HepG2 (cell line): ENCODE measurements at regions not wholly inside any gene's neighbourhood (a gene's known extent, or its start where the extent isn't known, plus 50 kb on each side); places are given as distances from the start of the nearest gene placed in this dataset.

Experiments
- AGO1 ChIP-seq: fragments of 200-400 bp; formaldehyde crosslinking; IDR thresholded peaks from 2 replicates; pipeline ENCODE4 v1.6.1; 2017; ENCODE audit warnings: mild to moderate bottlenecking, low read depth, low read length, moderate library complexity; ENCODE audit not compliant: poor library complexity, severe bottlenecking
- GATAD2A ChIP-seq: IDR thresholded peaks from 2 replicates; pipeline ENCODE4 v1.6.1; 2016
- KLF9 ChIP-seq: IDR thresholded peaks from 2 replicates; pipeline ENCODE4 v1.6.1; 2016; ENCODE audit warnings: low read depth
- PCBP2 ChIP-seq: fragments of 200-400 bp; formaldehyde crosslinking; optimal IDR thresholded peaks from 2 replicates; pipeline ENCODE3; 2018; ENCODE audit warnings: low read length, low read depth; ENCODE audit not compliant: poor library complexity, severe bottlenecking
- POLR2A ChIP-seq, 2 experiments: IDR thresholded peaks; 2 replicates each; pipeline ENCODE4 v1.6.1; 2011; ENCODE audit warnings: low read depth in 2 of 2, low read length in 2 of 2, mild to moderate bottlenecking in 1 of 2, moderate library complexity in 1 of 2; ENCODE audit not compliant: insufficient read depth in 1 of 2
- RBAK ChIP-seq: sonication (generic); formaldehyde crosslinking; IDR thresholded peaks from 2 replicates; pipeline ENCODE4 v1.5.1; 2020; ENCODE audit warnings: mild to moderate bottlenecking, missing genetic modification reagents
- SMC3 ChIP-seq: IDR thresholded peaks from 2 replicates; pipeline ENCODE4 v1.6.1; 2011; ENCODE audit warnings: low read length, improper control_type of control experiment
- SP2 ChIP-seq: sonication (generic); formaldehyde crosslinking; IDR thresholded peaks from 2 replicates; pipeline ENCODE4 v1.5.1; 2020; ENCODE audit warnings: mild to moderate bottlenecking, missing genetic modification reagents
- SP4 ChIP-seq: sonication (generic); formaldehyde crosslinking; IDR thresholded peaks from 2 replicates; pipeline ENCODE4 v1.8.1; 2023; ENCODE audit warnings: mild to moderate bottlenecking, missing genetic modification reagents
- TF ChIP-seq, protein P1 (sequence below), 2 experiments: fragments of 450-650 bp in 1 of 2; sonication (generic) in 1 of 2; formaldehyde crosslinking; IDR thresholded peaks; 2 replicates each; pipeline versions ENCODE4 v1.5.0 to v1.8.0; 2020 to 2022; ENCODE audit warnings: mild to moderate bottlenecking in 1 of 2, missing genetic modification reagents in 1 of 2
- TF ChIP-seq, protein P2 (sequence below): sonication (generic); formaldehyde crosslinking; IDR thresholded peaks from 2 replicates; pipeline ENCODE4 v1.4.0; 2020; ENCODE audit warnings: missing genetic modification reagents, borderline replicate concordance

DNA sequence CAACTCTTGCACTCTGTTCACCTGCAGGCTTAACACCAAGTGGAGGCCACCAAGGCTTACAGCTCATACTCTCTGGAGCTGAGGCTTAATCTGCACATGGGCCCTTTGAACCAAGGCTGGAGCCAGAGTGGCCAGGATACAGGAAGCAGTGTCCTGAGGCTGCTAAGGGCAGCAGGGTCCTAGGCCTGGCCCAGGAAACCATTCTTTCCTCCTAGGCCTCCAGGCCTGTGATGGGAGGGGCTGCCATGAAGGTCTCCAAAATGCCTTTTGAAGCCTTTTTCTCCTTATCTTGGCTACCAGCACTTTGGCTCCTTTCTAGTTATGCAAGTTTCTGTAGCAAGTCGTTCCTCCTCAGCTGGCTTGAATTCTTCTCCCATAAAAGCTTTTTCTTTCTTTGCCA is 68.0 kb upstream of the GNAI1 start:
- TF ChIP-seq, protein P1, sequence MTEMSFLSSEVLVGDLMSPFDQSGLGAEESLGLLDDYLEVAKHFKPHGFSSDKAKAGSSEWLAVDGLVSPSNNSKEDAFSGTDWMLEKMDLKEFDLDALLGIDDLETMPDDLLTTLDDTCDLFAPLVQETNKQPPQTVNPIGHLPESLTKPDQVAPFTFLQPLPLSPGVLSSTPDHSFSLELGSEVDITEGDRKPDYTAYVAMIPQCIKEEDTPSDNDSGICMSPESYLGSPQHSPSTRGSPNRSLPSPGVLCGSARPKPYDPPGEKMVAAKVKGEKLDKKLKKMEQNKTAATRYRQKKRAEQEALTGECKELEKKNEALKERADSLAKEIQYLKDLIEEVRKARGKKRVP (CRISPR knock-in tag; IDR thresholded peaks at IDR 0.05) = no peak
- TF ChIP-seq PCBP2 = no peak
- TF ChIP-seq, protein P2, sequence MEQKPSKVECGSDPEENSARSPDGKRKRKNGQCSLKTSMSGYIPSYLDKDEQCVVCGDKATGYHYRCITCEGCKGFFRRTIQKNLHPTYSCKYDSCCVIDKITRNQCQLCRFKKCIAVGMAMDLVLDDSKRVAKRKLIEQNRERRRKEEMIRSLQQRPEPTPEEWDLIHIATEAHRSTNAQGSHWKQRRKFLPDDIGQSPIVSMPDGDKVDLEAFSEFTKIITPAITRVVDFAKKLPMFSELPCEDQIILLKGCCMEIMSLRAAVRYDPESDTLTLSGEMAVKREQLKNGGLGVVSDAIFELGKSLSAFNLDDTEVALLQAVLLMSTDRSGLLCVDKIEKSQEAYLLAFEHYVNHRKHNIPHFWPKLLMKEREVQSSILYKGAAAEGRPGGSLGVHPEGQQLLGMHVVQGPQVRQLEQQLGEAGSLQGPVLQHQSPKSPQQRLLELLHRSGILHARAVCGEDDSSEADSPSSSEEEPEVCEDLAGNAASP = no peak
- no peak for TF ChIP-seq POLR2A (IDR thresholded peaks at IDR 0.05; ENCODE audit: insufficient read depth in 1 of 2, low read depth in 2 of 2, low read length in 2 of 2)
- TF ChIP-seq RBAK (CRISPR knock-in tag) = no peak
- TF ChIP-seq SMC3 = no peak
- no peak for TF ChIP-seq KLF9 (CRISPR knock-in tag)
- TF ChIP-seq AGO1 = no peak
- TF ChIP-seq SP2 (CRISPR knock-in tag) = no peak
- no peak for TF ChIP-seq GATAD2A (CRISPR knock-in tag)
- no peak for TF ChIP-seq SP4 (CRISPR knock-in tag)
